ENCODE measurements at regions not wholly inside any gene's neighbourhood (a gene's known extent, or its start where the extent isn't known, plus 50 kb on each side); places are given as distances from the start of the nearest gene placed in this dataset.

GRCh38 chr12:59452746-59453145, 143.1 kb upstream of the SLC16A7 start:
- Histone ChIP-seq H3K9me3 (no peaks in the 10 kb centered on the region), H3K4me3 (ENCODE audit: low read depth, low read length) (no peak overlapping the region), H3K27me3 (no peaks in the 10 kb centered on the region), H3K4me1 (peaks cover 14% of the 10 kb centered on the region), H3K36me3 (no peaks in the 10 kb centered on the region)
- no peak for TF ChIP-seq CTCF (IDR thresholded peaks at IDR 0.05; ENCODE audit: low read depth, low read length)
- peak; percentile 31 for DNase-seq

GRCh38 chr12:59452259-59452658, 143.6 kb upstream of the SLC16A7 start:
- DNase-seq = no peak

GRCh38 chr12:59446116-59446515, 149.7 kb upstream of the SLC16A7 start:
- H3K4me1 ChIP-seq = no peaks in the 10 kb centered on the region
- DNase-seq = no peak
- H3K4me3 ChIP-seq (ENCODE audit: low read depth, low read length) = no peak overlapping the region
- TF ChIP-seq CTCF (IDR thresholded peaks at IDR 0.05; ENCODE audit: low read depth, low read length) = no peak
- H3K9me3 ChIP-seq = no peaks in the 10 kb centered on the region
- no peaks in the 10 kb centered on the region for H3K27me3 ChIP-seq
- no peaks in the 10 kb centered on the region for H3K36me3 ChIP-seq

More at GRCh38 chr12:59452259-59452658, 143.6 kb upstream of the SLC16A7 start:
- Histone ChIP-seq H3K36me3 (no peaks in the 10 kb centered on the region), H3K4me1 (peaks cover 14% of the 10 kb centered on the region), H3K27me3 (no peaks in the 10 kb centered on the region), H3K4me3 (ENCODE audit: low read depth, low read length) (no peak overlapping the region), H3K9me3 (no peaks in the 10 kb centered on the region)
- no peak for TF ChIP-seq CTCF (IDR thresholded peaks at IDR 0.05; ENCODE audit: low read depth, low read length)

- Histone ChIP-seq H3K4me3 (ENCODE audit: low read depth, low read length) (no peak overlapping the region), H3K36me3 (no peaks in the 10 kb centered on the region), H3K4me1 (no peaks in the 10 kb centered on the region), H3K9me3 (no peaks in the 10 kb centered on the region; the same call in 1 of the 2 replicates), H3K27me3 (no peaks in the 10 kb centered on the region)
- peak; percentile 50 for TF ChIP-seq CTCF (IDR thresholded peaks at IDR 0.05; ENCODE audit: low read depth, low read length)
- DNase-seq = peak; percentile 18
Observed at GRCh38 chr12:59444932-59445331, 150.9 kb upstream of the SLC16A7 start.

GRCh38 chr12:59432057-59432456, 163.8 kb upstream of the SLC16A7 start:
- no peak for TF ChIP-seq CTCF (IDR thresholded peaks at IDR 0.05; ENCODE audit: low read depth, low read length)
- no peaks in the 10 kb centered on the region for H3K27me3 ChIP-seq
- H3K4me3 ChIP-seq (ENCODE audit: low read depth, low read length) = no peak overlapping the region
- no peaks in the 10 kb centered on the region for H3K9me3 ChIP-seq
- DNase-seq = no peak
- H3K36me3 ChIP-seq = no peaks in the 10 kb centered on the region
- H3K4me1 ChIP-seq = no peaks in the 10 kb centered on the region

GRCh38 chr12:59431266-59431665, 164.6 kb upstream of the SLC16A7 start:
- Histone ChIP-seq H3K36me3 (no peaks in the 10 kb centered on the region), H3K4me1 (no peaks in the 10 kb centered on the region), H3K4me3 (ENCODE audit: low read depth, low read length) (no peak overlapping the region), H3K27me3 (no peaks in the 10 kb centered on the region), H3K9me3 (no peaks in the 10 kb centered on the region)
- no peak for DNase-seq
- peak; percentile 27 for TF ChIP-seq CTCF (IDR thresholded peaks at IDR 0.05; ENCODE audit: low read depth, low read length)

Data from BE2C (cell line).